GM21447 (cell line): ENCODE measurements at regions not wholly inside any gene's neighbourhood (a gene's known extent, or its start where the extent isn't known, plus 50 kb on each side); places are given as distances from the start of the nearest gene placed in this dataset.
"Not testable (repeated sequence)": the region's sequence is repeated elsewhere in the genome, so short reads cannot be mapped to it uniquely, and the experiment has no call there.

Experiments used
- ATAC-seq: cut with Tn5 transposase; IDR thresholded peaks from one replicate; pipeline ENCODE4 v1.9.1; 2021; ENCODE audit not compliant: unreplicated experiment

GRCh38 chr14:59137256-59137655, 51.2 kb upstream of the DAAM1 start:
- no peak for ATAC-seq

- not testable (repeated sequence) for ATAC-seq
These were observed 49.9 kb upstream of the DAAM1 start for GRCh38 chr14:59138576-59138975.
